K562 (cell line): ENCODE measurements at regions not wholly inside any gene's neighbourhood (a gene's known extent, or its start where the extent isn't known, plus 50 kb on each side); places are given as distances from the start of the nearest gene placed in this dataset.

ENCODE experiments used
- GTF2A2 ChIP-seq: IDR thresholded peaks from 2 replicates; pipeline ENCODE4 v1.6.1; 2016; ENCODE audit warnings: mild to moderate bottlenecking, missing genetic modification characterization, missing compliant biosample characterization
- JUN ChIP-seq, 2 experiments: sonication (generic) in 1 of 2; formaldehyde crosslinking in 1 of 2; IDR thresholded peaks; 2 replicates each; pipeline versions ENCODE4 v1.6.1 to v1.8.0; 2012 to 2022; ENCODE audit warnings: borderline replicate concordance in 2 of 2, mild to moderate bottlenecking in 2 of 2, improper control_type of control experiment in 1 of 2, low read depth in 1 of 2, low read length in 1 of 2, missing genetic modification reagents in 1 of 2
- MYNN ChIP-seq, 2 experiments: sonication (generic); formaldehyde crosslinking in 1 of 2; IDR thresholded peaks; 2 replicates each; pipeline versions ENCODE4 v1.5.0 to v1.6.1; 2016 to 2020; ENCODE audit warnings: antibody characterized with exemption in 1 of 2, missing genetic modification reagents in 1 of 2
- NR1H2 ChIP-seq: sonication (generic); formaldehyde crosslinking; IDR thresholded peaks from 2 replicates; pipeline ENCODE4 v1.4.0; 2020; ENCODE audit warnings: mild to moderate bottlenecking, missing genetic modification reagents
- RCOR1 ChIP-seq, 2 experiments: IDR thresholded peaks; 2 replicates each; pipeline ENCODE4 v1.6.1; 2012; ENCODE audit warnings: low read depth in 2 of 2, low read length in 2 of 2, borderline replicate concordance in 1 of 2, improper control_type of control experiment in 1 of 2
- SFPQ ChIP-seq: fragments of 200-400 bp; formaldehyde crosslinking; IDR thresholded peaks from 2 replicates; pipeline ENCODE4 v1.6.1; 2017; ENCODE audit warnings: mild to moderate bottlenecking, low read depth, low read length, moderate library complexity
- SNIP1 ChIP-seq: fragments of 450-650 bp; IDR thresholded peaks from 2 replicates; pipeline ENCODE4 v1.7.1; 2017; ENCODE audit warnings: low read depth, mild to moderate bottlenecking
- ZBTB40 ChIP-seq, 2 experiments: fragments of 450-650 bp in 1 of 2; sonication (generic) in 1 of 2; formaldehyde crosslinking in 1 of 2; IDR thresholded peaks; 2 replicates each; pipeline versions ENCODE4 v1.7.1 to v1.9.0; 2016 to 2022; ENCODE audit warnings: inconsistent platforms in 1 of 2, mild to moderate bottlenecking in 1 of 2, missing genetic modification reagents in 1 of 2
- ZFP91 ChIP-seq: sonication (generic); formaldehyde crosslinking; IDR thresholded peaks from 2 replicates; pipeline ENCODE4 v1.8.0; 2022; ENCODE audit warnings: mild to moderate bottlenecking, missing genetic modification reagents
- ZNF146 ChIP-seq: IDR thresholded peaks from one replicate; pipeline ENCODE4 v1.6.1; 2018; ENCODE audit warnings: missing compliant biosample characterization; ENCODE audit not compliant: unreplicated experiment
- ZNF274 ChIP-seq: IDR thresholded peaks from 2 replicates; pipeline ENCODE4 v1.6.1; 2011; ENCODE audit warnings: low read depth, mild to moderate bottlenecking, low read length, moderate library complexity, borderline replicate concordance
- ZNF445 ChIP-seq: fragments of 250-450 bp; sonication (Bioruptor Pico); IDR thresholded peaks from 2 replicates; pipeline ENCODE4 v1.4.0; 2020; ENCODE audit warnings: low read depth, mild to moderate bottlenecking, moderate library complexity

- TF ChIP-seq JUN (IDR thresholded peaks at IDR 0.05; ENCODE audit: borderline replicate concordance, low read depth, low read length) (peak; percentile 91), JUN (CRISPR knock-in tag; IDR thresholded peaks at IDR 0.05; ENCODE audit: borderline replicate concordance) (no peak), MYNN (IDR thresholded peaks at IDR 0.05) (no peak), MYNN (CRISPR knock-in tag; IDR thresholded peaks at IDR 0.05) (no peak), ZFP91 (CRISPR knock-in tag) (no peak), ZBTB40 (IDR thresholded peaks at IDR 0.05) (no peak), ZBTB40 (CRISPR knock-in tag; IDR thresholded peaks at IDR 0.05) (no peak), RCOR1 (IDR thresholded peaks at IDR 0.05; ENCODE audit: borderline replicate concordance in 1 of 2, low read depth in 2 of 2, low read length in 2 of 2) (peak in 1 of 2 experiments; percentile 8; a peak in 1 of 4 replicates), ZNF274 (no peak), SNIP1 (no peak), ZNF146 (no peak), SFPQ (no peak), NR1H2 (CRISPR knock-in tag) (no peak), GTF2A2 (tag) (no peak), ZNF445 (CRISPR knock-in tag) (no peak)
These were observed 71.4 kb upstream of the ZBTB40 start (continued) for GRCh38 chr1:22380024-22380785.
